ENCODE measurements at regions not wholly inside any gene's neighbourhood (a gene's known extent, or its start where the extent isn't known, plus 50 kb on each side); places are given as distances from the start of the nearest gene placed in this dataset.

DNA sequence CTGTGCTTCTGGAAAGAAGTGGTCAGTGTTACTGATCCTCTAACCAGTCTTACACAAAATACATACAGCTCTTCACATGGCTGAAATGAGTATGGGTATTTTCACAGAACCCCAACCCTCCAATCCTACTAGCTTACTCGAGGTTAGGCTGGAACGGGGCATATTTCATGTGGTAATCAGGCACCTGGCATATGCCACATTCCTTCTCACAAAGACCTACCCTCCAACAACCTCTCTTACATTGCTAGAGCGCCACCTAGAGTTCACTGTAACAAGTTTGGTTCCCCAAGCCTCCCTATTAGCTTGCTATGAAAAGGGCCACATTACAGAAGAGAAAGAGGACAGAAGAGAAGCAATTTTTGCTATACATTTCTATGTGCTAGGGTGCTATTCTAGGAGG is 597.3 kb downstream of the PRELID2 start:
- DNase-seq: no peak

DNA sequence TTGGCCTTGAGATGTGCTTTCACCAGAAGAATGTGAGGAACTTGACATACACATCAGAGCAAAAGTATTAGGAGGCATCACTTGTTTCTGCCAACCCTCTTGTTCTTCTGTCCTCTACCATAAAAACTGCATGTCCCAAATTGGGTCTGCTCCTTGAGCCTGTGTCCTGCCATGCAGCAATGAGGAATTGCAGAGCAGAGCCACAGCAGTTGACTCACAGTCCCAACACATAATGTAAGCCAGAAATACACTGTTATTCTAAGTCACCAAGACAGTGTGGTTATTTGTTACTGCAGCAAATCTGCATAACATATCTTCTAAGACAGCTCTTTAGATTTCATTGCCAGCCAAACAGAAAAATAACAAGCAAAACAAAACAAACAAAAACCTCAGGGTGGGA is 598.2 kb downstream of the PRELID2 start:
- no peak for DNase-seq

DNA sequence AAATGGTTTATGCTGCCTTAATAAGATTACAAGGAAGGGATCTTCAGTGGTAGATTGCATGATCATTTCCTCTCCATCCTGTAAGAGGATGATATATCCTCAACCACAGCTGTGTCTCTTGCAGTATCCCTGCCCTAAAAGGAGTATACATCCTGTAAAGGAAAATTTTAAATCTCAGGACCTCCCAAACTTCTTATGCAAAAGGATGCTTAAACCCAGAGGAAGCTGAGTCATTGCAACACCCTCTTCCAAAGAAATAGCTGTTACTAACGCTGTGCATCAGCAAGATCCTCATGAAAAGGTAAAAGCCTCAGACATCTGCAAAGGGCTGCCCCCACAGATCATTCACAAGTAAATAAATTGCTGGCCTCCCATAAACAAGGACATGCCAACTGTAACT is 599.0 kb downstream of the PRELID2 start:
- no peak for DNase-seq

DNA sequence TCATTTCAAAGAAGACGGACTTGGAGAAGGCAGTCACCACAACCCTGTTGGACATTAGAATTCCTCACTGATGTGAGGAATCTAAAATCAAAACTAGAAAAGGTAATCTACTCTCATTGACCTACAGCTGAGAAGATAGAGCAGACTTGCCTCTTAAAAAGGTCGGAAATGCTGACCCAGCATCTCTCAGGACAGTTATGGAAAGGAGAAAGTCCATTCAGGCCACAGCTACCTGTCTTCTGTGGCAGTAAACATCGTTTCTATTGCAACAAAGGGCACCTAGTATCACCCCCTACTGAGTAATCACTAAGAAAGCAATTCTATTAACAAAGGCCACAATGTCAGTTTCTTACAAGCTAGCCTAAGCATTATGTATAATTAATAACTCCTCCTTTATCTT is 601.7 kb downstream of the PRELID2 start:
- no peak for DNase-seq

DNA sequence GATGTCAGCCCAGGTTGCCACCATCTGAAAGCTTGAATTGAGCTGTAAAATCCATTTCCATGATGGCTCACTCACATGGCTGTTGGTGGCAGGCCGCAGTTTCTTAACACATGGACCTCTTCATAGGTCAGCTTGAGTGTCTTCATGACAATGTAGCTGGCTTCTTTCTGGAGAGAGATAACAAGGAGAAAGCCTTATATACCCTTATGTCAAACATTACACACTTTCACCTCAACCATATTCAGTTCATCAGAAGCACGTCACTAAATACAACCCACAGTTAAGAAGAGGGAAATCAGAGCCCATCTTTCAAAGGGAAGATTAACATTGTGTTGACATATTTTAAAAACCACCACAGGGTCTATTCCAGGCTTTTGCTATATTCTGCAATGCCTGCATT is 604.4 kb downstream of the PRELID2 start:
- DNase-seq: no peak

DNA sequence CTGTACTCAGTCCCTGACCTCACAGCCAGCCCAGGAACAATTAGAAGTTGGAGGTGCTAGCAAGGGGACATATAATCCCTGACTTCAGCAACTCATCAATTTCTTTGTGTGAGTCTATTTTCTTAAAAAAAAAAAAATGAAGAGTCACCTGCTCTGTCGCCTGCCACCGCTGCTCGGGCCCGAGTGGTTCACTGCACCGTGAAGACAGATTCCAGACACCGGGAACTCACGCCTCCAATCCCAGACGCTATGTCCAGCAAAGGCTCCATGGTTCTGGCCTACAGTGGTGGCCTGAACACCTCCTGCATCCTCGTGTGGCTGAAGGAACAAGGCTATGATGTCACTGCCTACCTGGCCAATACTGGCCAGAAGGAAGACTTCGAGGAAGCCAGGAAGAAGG is 606.6 kb downstream of the PRELID2 start:
- DNase-seq: no peak

DNA sequence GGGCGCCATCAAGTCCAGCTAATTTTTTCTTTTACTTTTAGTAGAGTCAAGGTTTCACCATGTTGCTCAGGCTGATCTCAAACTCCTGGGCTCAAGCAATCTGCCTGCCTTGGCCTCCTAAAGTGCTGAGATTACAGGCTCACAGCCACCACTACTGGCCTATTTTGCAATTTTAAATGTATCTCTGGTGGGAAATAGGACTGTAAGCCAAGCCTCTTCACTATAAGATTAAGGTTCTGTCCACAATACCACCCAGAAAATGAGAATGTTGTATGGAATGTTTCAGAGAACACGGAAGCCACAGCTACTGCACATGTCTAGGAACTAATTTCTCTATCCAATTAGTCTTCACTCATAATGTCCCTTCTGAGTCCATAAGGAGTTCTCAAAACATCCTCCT is 607.3 kb downstream of the PRELID2 start:
- DNase-seq: no peak

DNA sequence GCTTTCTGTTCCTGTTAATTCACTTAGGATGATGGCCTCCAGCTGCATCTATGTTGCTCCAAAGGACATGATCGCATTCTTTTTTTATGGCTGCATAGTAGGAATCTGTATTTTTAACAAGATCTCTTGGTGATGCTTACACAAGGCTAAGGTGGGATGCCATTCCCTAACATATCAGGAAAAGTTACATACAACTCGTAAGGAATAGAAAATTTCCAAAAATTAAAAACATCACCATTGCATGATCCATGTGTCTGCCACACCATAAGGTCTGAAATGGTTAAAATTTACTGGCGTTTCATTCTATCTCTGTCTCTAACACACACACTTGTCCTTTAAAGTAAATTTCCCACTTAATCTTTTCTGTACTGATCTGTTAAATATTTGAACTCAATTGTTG is 608.4 kb downstream of the PRELID2 start:
- DNase-seq: no peak

DNA sequence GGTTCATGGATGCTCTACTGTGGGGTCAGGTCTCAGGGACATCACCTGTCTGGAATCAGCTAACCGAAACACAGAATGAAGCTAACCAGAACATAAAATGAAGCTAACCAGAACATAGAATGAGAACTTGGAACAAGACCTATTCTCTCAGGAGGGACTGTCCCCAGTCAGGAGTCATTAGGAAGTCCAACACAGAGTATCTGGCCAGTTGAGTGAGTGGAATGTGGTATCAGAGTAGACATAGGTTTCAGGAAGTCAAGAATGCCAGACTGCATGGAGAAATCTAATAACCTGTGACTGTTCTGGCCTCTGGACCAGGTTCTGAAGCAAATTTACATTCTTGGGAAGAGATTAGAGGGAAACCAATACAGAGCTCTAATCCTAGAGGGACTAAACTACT is 609.6 kb downstream of the PRELID2 start:
- no peak for DNase-seq

DNA sequence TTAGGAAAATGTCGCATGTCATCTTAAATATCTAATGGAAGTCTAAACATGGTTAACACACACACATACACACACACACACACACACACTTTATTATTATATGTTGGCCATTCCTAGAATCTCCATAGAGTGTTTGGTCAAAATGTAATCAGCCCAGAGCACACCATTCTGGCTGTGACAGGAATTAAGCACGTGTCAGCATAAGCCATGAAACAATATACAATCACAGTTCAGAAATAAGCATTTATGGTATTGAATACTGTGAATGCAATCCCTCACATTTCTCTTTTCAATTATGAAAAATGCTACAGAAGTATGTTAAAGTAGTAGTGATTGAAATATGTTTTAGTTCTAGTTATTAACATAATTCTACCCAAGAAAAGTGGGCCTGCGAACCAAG is 611.6 kb downstream of the PRELID2 start:
- DNase-seq: no peak

DNA sequence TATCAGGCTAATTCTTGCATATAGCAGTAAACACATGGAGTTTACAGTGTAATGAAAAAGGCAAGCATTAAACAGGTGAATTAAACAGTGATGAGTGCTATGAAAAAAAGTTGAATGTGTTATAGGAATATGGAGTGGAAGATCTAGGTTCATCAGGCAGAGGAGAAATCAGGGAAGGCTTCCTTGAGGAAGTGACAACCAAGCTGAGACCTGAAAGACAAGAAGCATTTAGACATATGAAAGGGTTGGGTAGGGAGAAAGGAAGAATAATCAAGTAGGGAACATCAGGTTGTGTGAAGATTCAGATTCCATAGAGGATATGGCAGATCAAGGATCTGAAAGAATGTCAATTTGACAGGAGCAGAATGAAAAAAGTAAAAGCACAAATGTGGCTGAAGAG is 612.5 kb downstream of the PRELID2 start:
- no peak for DNase-seq

DNA sequence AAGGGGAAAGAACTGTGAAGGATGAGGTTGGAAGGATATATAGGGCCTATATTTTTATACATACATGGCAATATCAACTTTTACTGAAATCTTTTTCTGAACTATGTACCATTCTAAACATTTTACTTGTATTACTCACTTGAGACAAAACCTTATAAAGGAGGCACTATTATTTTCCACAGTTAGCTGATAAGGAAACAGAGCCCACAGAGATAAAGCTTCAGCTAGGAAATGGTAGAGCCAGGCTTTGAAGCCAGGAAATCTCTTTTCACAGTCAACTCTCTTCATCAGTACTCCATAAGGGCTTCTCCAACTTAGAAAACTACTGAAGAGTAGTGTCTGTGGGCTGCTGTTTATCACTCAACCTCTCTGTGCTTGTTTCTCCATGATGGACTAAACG is 613.7 kb downstream of the PRELID2 start:
- DNase-seq: no peak

DNA sequence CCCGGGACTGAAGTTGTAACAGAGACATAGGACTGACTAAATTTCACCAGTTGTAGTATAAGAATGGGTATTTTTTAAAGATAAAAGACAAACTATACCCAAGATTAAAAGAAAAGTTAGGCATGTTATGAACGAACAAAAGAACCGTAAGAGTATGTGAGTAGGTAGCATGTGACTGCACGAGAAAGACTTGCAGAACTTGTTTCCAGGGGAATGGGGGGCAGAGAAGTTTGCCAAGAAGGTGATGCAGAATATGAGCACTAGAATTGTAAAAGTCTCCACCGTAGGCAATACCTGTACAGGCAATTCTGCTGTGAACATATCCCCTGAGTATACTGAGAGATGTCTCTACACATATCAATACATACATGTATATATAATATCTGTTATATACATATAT is 614.7 kb downstream of the PRELID2 start:
- DNase-seq: no peak

DNA sequence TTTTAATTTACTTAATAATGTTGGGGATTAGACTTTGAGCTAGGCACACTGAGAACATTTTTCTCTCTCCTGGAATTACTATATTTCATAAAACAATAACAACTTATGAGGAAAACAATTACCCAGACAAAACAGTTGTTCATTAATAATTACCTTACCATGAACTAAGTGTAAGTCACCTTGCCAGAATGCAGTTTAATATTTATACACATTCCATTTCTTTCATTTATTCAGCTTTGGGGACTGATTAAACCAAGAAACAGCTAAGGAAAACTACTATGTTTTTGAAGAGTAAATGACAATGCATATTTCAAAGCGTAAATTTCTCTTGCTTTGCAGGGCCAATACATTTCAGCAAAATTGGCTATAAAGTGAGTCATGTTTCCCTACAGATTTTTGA is 616.2 kb downstream of the PRELID2 start:
- DNase-seq: no peak

DNA sequence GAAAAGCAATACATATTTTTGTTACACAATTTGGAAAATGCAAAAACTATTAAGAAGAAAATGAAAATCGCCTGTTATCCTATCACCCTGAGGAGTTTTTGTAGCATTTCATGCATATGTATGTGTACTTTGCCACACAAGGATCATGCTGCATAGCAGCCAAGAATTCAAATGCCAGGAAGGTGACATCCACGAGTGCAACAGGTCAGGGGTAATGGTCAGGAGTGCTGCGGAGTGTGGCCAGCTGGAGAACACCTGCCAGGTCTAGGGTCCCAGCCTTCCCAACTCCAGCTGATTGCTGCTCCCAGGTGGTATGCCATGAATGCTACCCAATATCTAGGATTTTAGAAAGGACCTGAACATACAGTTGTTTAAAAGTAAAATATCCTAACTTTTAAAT is 617.1 kb downstream of the PRELID2 start:
- no peak for DNase-seq

DNA sequence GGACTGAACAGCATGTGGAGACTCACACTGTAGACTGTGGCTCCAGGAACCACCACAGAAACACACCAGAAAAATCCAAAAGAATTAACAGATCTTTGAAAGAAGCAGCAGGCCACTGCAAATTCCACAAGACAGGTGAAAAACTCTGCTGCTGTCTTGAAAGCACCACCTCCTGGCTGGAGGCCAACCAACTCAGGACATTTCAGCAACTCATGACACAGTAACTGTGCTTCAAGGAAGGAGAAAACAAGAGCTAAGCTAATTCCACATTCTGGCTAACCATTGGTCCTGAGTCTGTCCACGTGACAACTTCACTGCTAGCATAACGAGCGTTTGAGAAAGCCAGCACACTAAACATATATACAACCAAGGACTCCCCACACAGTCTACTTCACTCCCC is 625.1 kb downstream of the PRELID2 start:
- no peak for DNase-seq

DNA sequence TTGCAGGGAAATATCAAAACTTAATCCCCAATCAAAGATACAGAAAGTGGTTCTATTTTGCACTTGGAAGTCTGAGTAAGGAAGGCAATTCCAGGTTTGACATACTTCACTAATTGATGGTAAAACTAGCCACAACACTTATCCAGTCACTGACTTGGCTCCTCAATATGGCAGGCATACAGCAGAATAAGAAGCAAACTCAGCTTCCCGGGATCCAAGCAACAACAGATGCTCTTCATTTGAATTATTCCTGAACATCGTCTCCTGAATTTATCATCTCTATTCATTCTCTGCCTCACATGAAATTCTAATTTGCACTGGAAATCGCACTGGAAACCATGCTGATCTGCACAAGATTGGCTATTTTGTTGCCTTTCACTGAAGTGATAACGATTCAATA is 629.6 kb downstream of the PRELID2 start:
- DNase-seq: no peak

DNA sequence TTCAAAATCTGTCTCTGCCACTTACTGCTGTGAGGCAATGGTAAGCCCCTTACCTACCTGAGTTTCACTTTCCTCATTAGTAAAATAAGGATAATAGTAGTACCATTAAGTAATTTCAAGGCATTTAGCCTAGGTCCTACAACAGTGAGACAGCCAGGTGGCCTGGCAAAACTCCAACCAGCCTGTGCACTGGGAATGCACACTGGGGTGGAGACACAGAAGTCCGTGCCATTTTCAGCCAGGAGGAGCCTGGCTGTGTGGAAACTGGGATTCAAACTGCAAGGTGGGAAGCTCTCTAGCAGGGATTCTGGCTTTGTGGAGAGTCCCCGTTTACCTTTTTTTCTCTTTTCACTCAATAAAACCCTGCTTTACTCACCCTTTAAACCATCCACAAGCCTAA is 630.4 kb downstream of the PRELID2 start:
- DNase-seq: no peak

DNA sequence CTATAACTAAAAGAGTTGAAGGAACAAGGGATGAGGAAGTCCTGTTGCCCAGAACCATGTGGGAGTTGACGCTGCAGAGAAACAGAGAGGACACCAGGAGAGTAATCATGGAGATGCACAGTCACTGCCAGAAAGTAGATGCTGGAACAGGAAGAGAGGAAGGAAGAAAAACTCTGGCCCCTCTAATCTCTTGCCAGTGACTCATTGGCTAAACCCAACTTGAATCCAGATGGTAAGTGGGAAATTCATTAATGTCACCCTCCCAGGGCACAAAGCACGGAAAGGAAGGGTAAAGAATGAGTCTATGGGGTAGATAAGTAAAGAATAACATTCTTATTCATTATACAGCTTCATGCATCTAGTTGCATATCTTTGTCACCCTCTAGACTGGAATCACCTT is 631.9 kb downstream of the PRELID2 start:
- DNase-seq: no peak

DNA sequence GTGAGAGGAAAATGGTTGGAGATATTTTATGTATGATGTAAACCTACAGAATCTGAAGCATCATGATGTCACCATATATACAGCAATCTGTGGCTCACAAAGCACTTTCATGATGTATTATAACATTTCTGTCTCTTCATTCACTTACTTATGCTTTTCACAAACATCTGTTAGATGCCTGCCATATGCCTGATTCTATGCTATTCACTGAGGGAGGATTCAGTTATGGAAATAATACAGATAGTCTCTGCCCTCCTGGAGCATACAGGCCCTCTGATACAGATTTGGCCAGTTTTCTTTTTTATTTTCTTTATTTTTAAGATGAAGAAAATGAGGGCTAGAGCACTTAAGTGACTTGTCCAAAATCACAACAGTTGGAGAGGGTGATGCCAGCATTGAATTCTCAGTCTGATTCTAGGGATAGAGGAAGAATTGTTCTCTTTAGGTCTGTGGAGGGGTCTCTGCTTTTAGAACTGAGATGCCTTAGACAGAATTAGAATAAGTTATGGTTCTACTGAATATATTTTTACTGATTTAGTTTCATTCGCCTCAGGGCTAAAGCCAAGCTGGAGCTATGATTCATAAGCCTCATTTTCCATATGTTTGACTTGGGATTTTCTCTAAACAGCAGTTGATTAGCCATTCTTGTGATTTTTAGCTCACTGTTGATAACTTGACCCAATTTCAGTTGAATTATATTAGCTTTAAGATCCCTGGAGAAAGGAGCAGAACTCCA is 636.4 kb downstream of the PRELID2 start:
- no peak for DNase-seq

DNA sequence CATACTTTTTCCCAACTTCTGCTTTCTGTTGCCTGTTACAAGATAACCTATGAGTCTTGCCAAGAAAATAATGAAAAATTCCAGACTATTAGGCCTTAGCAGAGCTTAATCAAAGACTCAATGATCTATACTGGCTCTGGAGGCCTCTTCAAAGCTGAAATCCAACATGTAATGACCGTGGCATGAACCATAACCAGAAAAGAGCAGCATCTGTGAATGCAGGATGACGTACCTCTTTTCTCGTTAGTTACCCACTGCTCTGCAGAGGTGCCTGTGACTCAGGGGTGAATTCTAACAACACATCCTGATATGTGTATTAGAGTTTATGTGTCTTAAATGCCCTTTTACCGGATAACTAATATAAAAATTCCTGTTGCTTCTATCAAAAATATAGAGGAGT is 645.4 kb downstream of the PRELID2 start:
- no peak for DNase-seq

DNA sequence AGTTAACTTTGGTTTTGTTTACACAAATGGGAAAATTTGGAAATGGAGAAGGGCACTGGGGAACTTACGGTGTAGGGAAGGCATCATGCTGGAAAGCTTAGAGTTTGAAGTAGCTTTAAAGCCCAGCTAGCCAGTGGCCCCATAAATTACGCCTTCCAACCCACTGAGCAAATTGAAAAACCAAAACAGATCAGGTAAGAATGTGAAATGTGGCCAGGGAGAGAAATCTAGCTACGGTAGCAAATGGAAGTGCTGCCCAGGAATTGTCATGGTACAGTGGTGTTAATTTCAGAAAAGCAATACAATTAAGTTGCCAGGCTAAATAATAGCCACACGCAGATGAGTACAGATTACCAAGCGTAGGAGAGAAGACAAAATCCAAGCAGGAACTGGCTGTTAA is 654.8 kb downstream of the PRELID2 start:
- DNase-seq: no peak

DNA sequence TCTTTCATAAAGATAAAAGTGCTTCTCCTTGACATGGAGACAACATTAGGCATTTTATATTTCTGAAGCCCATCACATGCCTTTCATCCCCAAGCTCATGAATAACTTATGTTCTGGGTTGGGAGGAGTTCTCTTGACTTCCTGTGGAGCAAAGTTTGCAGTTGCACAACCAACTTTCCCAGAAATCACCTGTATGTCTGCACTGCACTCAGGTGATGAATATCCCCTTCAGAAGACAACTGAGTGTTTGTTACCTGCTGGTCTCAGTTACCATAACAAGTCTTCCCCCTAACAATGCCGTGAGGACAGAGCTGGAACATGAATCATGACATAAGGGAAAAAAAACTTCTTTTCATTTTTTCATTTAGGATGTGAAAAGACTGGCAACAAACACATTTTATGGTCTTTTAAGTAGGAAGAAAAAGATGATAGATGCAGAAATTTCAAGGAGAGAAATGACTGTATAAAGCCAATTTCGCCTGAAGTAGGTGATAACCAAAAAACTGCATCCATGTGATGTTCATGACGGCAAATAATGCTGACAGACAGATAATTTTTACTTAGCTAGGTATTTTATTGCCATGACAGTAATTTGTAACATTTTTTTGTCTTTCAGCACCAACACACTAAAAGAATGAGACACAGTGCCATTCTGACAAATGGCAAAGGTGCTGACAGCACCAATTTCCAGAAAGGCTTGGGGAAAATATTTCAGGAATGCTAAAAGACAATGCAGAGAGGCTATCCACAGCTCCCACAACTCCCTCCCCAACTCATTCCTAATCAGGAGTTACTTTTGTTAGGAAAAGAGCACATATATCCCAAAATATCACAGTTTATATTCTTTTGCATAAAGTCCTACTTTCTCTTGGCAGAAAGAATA is 656.3 kb downstream of the PRELID2 start:
- no peak for DNase-seq

DNA sequence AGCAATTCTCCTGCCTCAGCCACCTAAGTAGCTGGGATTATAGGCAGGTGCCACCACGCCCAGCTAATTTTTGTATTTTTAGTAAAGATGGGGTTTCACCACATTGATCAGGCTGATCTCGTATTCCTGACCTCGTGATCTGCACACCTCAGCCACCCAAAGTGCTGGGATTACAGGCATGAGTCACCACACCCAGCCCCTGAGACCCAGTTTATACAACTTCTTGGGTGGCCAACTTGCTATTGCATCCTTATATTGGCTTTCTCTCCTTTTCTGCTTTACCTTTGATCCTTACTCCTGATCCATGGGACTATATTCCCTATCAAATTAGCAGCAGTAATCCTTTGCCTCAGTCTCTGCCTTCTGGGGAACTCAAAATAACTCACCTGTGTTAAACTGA is 659.1 kb downstream of the PRELID2 start:
- no peak for DNase-seq

DNA sequence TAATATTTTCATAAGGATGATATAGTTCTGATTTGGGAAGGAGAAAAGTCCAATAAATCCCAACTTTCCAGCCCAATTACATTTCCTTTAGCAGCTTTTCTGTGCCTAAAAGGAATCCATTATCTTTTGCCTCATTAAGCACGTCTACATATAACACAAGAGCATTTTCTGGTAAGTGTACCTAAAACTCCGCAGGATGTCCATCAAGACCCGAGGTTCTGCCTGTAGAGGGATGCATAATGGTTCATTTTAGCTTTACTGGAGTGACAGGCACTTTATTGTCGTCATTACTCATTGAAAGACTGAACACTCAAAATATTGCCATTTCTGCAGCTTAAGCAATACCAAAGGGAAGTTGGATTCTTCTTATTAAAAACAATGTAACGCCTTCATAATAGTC is 669.0 kb downstream of the PRELID2 start:
- DNase-seq: no peak

All from bone marrow (tissue), 2 donors.